ENCODE measurements at regions not wholly inside any gene's neighbourhood (a gene's known extent, or its start where the extent isn't known, plus 50 kb on each side); places are given as distances from the start of the nearest gene placed in this dataset.

DNA sequence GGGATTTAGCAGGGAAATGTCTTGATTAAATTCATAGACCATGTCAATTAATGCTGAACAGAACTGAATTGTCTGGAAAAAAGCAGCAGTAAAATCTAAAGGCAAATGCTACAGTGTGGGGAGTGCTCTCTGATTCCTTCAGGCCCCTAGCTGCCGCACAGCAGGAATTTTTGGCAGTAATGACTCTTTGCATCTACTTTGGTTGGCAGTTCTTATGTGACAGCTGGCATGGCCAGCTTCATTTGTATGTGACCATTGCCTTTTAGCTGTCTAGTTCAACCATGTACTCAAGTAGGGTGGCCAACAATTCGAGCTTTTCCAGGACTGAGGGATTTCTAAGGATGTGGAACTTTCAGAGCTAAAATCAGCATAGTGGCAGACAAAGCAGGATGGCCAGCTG lies 499.1 kb upstream of the MAN1A1 start:
- Histone ChIP-seq H3K36me3 (ENCODE audit: control insufficient read depth, insufficient read depth, low read length) (no peaks in the 10 kb centered on the region), H3K9me3 (ENCODE audit: control insufficient read depth, low read length) (no peaks in the 10 kb centered on the region), H3K4me3 (ENCODE audit: low read length) (no peak overlapping the region), H3K9ac (ENCODE audit: extremely low read depth, low read length, poor library complexity, severe bottlenecking) (no peak overlapping the region), H3K27me3 (ENCODE audit: control insufficient read depth, insufficient read depth, low read length, poor library complexity, severe bottlenecking) (no peaks in the 10 kb centered on the region), H3K27ac (ENCODE audit: low read depth, low read length) (no peak overlapping the region), H3K4me1 (ENCODE audit: control insufficient read depth, insufficient read depth, low read length) (no peaks in the 10 kb centered on the region)
- no peaks in the 10 kb centered on the region for H3K27me3 Mint-ChIP-seq (ENCODE audit: insufficient read depth)
- H3K9me3 Mint-ChIP-seq: no peaks in the 10 kb centered on the region
- no peak overlapping the region for H3K27ac Mint-ChIP-seq
- no peaks in the 10 kb centered on the region for H3K36me3 Mint-ChIP-seq (ENCODE audit: low read depth)
- DNase-seq: no peak
- TF ChIP-seq, protein P1, sequence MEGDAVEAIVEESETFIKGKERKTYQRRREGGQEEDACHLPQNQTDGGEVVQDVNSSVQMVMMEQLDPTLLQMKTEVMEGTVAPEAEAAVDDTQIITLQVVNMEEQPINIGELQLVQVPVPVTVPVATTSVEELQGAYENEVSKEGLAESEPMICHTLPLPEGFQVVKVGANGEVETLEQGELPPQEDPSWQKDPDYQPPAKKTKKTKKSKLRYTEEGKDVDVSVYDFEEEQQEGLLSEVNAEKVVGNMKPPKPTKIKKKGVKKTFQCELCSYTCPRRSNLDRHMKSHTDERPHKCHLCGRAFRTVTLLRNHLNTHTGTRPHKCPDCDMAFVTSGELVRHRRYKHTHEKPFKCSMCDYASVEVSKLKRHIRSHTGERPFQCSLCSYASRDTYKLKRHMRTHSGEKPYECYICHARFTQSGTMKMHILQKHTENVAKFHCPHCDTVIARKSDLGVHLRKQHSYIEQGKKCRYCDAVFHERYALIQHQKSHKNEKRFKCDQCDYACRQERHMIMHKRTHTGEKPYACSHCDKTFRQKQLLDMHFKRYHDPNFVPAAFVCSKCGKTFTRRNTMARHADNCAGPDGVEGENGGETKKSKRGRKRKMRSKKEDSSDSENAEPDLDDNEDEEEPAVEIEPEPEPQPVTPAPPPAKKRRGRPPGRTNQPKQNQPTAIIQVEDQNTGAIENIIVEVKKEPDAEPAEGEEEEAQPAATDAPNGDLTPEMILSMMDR (conservative IDR thresholded peaks at IDR 0.05): no peak
- WGBS, 2 experiments (ENCODE audit: insufficient coverage in 1 of 2, insufficient read length in 1 of 2): 87% methylated on average over 2 of the region's 2 CpGs; no CpG with 5 or more reads in 1 of the 2 experiments
- H3K4me1 Mint-ChIP-seq: no peaks in the 10 kb centered on the region
- no peak overlapping the region for H3K4me3 Mint-ChIP-seq

DNA sequence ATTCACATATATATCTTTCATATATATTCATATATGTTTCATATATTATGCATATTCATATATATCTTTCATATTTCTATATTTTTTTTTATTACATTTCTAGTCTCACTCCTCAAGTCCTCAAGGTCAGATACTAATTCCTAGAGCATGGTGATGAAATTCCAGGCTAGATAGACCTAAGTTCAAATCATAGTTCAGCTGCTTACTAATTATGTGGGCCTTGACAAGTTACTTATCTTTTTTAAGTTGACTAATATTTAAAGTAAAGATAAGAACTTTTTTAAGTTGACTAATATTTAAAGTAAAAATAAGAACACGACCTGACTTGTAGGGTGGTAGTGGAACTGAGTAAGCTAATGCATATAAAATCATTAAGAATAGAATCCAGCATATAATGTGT lies 495.6 kb upstream of the MAN1A1 start:
- no peaks in the 10 kb centered on the region for H3K36me3 Mint-ChIP-seq (ENCODE audit: low read depth)
- H3K27ac ChIP-seq (ENCODE audit: low read depth, low read length): no peak overlapping the region
- no peaks in the 10 kb centered on the region for H3K27me3 Mint-ChIP-seq (ENCODE audit: insufficient read depth)
- peaks cover 10% of the 10 kb centered on the region for H3K9me3 ChIP-seq (ENCODE audit: control insufficient read depth, low read length)
- H3K36me3 ChIP-seq (ENCODE audit: control insufficient read depth, insufficient read depth, low read length): no peaks in the 10 kb centered on the region
- no peaks in the 10 kb centered on the region for H3K27me3 ChIP-seq (ENCODE audit: control insufficient read depth, insufficient read depth, low read length, poor library complexity, severe bottlenecking)
- no peak overlapping the region for H3K27ac Mint-ChIP-seq
- H3K4me3 ChIP-seq (ENCODE audit: low read length): no peak overlapping the region
- TF ChIP-seq, protein P1 (conservative IDR thresholded peaks at IDR 0.05): no peak
- no peak overlapping the region for H3K9ac ChIP-seq (ENCODE audit: extremely low read depth, low read length, poor library complexity, severe bottlenecking)
- no peaks in the 10 kb centered on the region for H3K4me1 Mint-ChIP-seq
- 100% methylated on average over 1 of the region's 1 CpG; no CpG with 5 or more reads in 1 of the 2 experiments for WGBS, 2 experiments (ENCODE audit: insufficient coverage in 1 of 2, insufficient read length in 1 of 2)
- H3K9me3 Mint-ChIP-seq: peaks cover 2% of the 10 kb centered on the region
- H3K4me3 Mint-ChIP-seq: no peak overlapping the region
- H3K4me1 ChIP-seq (ENCODE audit: control insufficient read depth, insufficient read depth, low read length): no peaks in the 10 kb centered on the region
- no peak for DNase-seq

DNA sequence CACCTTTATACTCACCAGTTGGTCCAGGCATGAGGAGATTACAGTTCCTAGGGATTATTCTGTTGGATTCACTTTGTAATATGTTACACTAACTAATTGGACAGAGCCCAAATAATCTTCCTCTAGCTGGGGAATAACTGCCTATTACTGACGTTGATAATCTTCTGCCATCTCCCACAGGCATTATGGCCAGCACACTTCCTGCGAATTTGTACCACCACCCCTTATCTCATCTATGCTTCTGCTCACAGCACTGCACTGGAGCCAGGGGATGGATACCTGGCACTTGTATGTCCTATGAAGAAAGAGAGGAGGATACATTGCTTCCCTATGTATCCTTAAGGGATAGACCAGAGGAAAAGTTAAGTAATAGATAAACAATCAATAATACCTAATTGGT lies 494.8 kb upstream of the MAN1A1 start:
- TF ChIP-seq, protein P1 (conservative IDR thresholded peaks at IDR 0.05): no peak
- no peaks in the 10 kb centered on the region for H3K36me3 ChIP-seq (ENCODE audit: control insufficient read depth, insufficient read depth, low read length)
- peaks cover 11% of the 10 kb centered on the region for H3K9me3 ChIP-seq (ENCODE audit: control insufficient read depth, low read length)
- H3K4me3 Mint-ChIP-seq: no peak overlapping the region
- no peak overlapping the region for H3K27ac Mint-ChIP-seq
- H3K36me3 Mint-ChIP-seq (ENCODE audit: low read depth): no peaks in the 10 kb centered on the region
- peaks cover 2% of the 10 kb centered on the region for H3K9me3 Mint-ChIP-seq
- H3K27me3 Mint-ChIP-seq (ENCODE audit: insufficient read depth): no peaks in the 10 kb centered on the region
- WGBS, 2 experiments (ENCODE audit: insufficient coverage in 1 of 2, insufficient read length in 1 of 2): 45% methylated on average over 2 of the region's 2 CpGs; no CpG with 5 or more reads in 1 of the 2 experiments
- no peak overlapping the region for H3K4me3 ChIP-seq (ENCODE audit: low read length)
- no peak overlapping the region for H3K27ac ChIP-seq (ENCODE audit: low read depth, low read length)
- H3K4me1 Mint-ChIP-seq: no peaks in the 10 kb centered on the region
- H3K9ac ChIP-seq (ENCODE audit: extremely low read depth, low read length, poor library complexity, severe bottlenecking): no peak overlapping the region
- DNase-seq: no peak
- no peaks in the 10 kb centered on the region for H3K4me1 ChIP-seq (ENCODE audit: control insufficient read depth, insufficient read depth, low read length)
- no peaks in the 10 kb centered on the region for H3K27me3 ChIP-seq (ENCODE audit: control insufficient read depth, insufficient read depth, low read length, poor library complexity, severe bottlenecking)
